KMS-11 (cell line): ENCODE measurements at regions not wholly inside any gene's neighbourhood (a gene's known extent, or its start where the extent isn't known, plus 50 kb on each side); places are given as distances from the start of the nearest gene placed in this dataset.

Source experiments
- H2AFZ ChIP-seq: fragments of 200-600 bp; sonication (generic); 2 replicates; pipeline ENCODE4 v1.6.1; 2016; ENCODE audit warnings: antibody characterized with exemption, mixed run types, low read depth
- H3K27ac ChIP-seq: fragments of 200-600 bp; sonication (generic); 2 replicates; pipeline ENCODE4 v1.6.1; 2016; ENCODE audit warnings: mild to moderate bottlenecking, mixed run types
- H3K27me3 ChIP-seq: fragments of 200-600 bp; sonication (generic); 2 replicates; pipeline ENCODE4 v1.6.1; 2017; ENCODE audit warnings: mild to moderate bottlenecking, low read depth, mixed run types, moderate library complexity; ENCODE audit not compliant: insufficient read depth
- H3K36me3 ChIP-seq: fragments of 200-600 bp; sonication (generic); 2 replicates; pipeline ENCODE4 v1.6.1; 2017; ENCODE audit warnings: mild to moderate bottlenecking, mixed run types; ENCODE audit not compliant: insufficient read depth
- H3K4me1 ChIP-seq: fragments of 200-600 bp; sonication (generic); 2 replicates; pipeline ENCODE4 v1.6.1; 2016; ENCODE audit warnings: mild to moderate bottlenecking, low read depth, mixed run types; ENCODE audit not compliant: poor library complexity, severe bottlenecking
- H3K4me2 ChIP-seq: fragments of 200-600 bp; sonication (generic); 2 replicates; pipeline ENCODE4 v1.7.0; 2016; ENCODE audit warnings: mild to moderate bottlenecking, mixed run types
- H3K4me3 ChIP-seq: fragments of 200-600 bp; sonication (generic); IDR thresholded peaks from 2 replicates; pipeline ENCODE4 v1.6.1; 2017; ENCODE audit warnings: low read depth, low read length, mixed read lengths; ENCODE audit not compliant: insufficient read depth
- H3K79me2 ChIP-seq: fragments of 200-600 bp; sonication (generic); 2 replicates; pipeline ENCODE4 v1.6.1; 2016; ENCODE audit warnings: low read depth, mixed run types; ENCODE audit not compliant: insufficient read depth
- H3K9ac ChIP-seq: fragments of 200-600 bp; sonication (generic); 2 replicates; pipeline ENCODE4 v1.6.1; 2016; ENCODE audit warnings: mild to moderate bottlenecking, mixed run types
- H4K20me1 ChIP-seq: fragments of 200-600 bp; sonication (generic); 2 replicates; pipeline ENCODE4 v1.6.1; 2016; ENCODE audit warnings: mild to moderate bottlenecking, mixed run types; ENCODE audit not compliant: insufficient read depth
- CTCF ChIP-seq: fragments of 200-600 bp; sonication (generic); conservative IDR thresholded peaks from 2 replicates; pipeline ENCODE4 v1.6.1; 2017; ENCODE audit warnings: low read depth, mild to moderate bottlenecking, antibody characterized with exemption, low read length, moderate library complexity, mixed read lengths

- Histone ChIP-seq H3K27ac (no peak overlapping the region), H3K79me2 (no peaks in the 10 kb centered on the region), H4K20me1 (no peaks in the 10 kb centered on the region), H2AFZ (no peak overlapping the region), H3K4me1 (no peaks in the 10 kb centered on the region), H3K36me3 (no peaks in the 10 kb centered on the region), H3K4me3 (no peak overlapping the region), H3K4me2 (no peak overlapping the region), H3K9ac (no peak overlapping the region), H3K27me3 (no peaks in the 10 kb centered on the region)
- no peak for TF ChIP-seq CTCF
These were observed 381.3 kb upstream of the FAM47C start for GRCh38 chrX:36626898-36627297.

GRCh38 chrX:36640232-36640631, 367.9 kb upstream of the FAM47C start:
- no peak overlapping the region for H3K4me2 ChIP-seq
- no peak overlapping the region for H3K4me3 ChIP-seq
- H3K27me3 ChIP-seq: no peaks in the 10 kb centered on the region
- no peaks in the 10 kb centered on the region for H3K36me3 ChIP-seq
- no peak for TF ChIP-seq CTCF
- no peaks in the 10 kb centered on the region for H3K79me2 ChIP-seq
- H3K4me1 ChIP-seq: no peaks in the 10 kb centered on the region
- no peak overlapping the region for H2AFZ ChIP-seq
- no peak overlapping the region for H3K9ac ChIP-seq
- H3K27ac ChIP-seq: no peak overlapping the region
- no peaks in the 10 kb centered on the region for H4K20me1 ChIP-seq

- H3K79me2 ChIP-seq: no peaks in the 10 kb centered on the region
- H3K4me1 ChIP-seq: no peaks in the 10 kb centered on the region
- H3K27ac ChIP-seq: no peak overlapping the region
- H3K36me3 ChIP-seq: no peaks in the 10 kb centered on the region
- H3K9ac ChIP-seq: no peak overlapping the region
- H3K4me3 ChIP-seq: no peak overlapping the region
- H4K20me1 ChIP-seq: no peaks in the 10 kb centered on the region
- no peak overlapping the region for H2AFZ ChIP-seq
- no peak overlapping the region for H3K4me2 ChIP-seq
- no peaks in the 10 kb centered on the region for H3K27me3 ChIP-seq
- TF ChIP-seq CTCF: no peak
These were observed 366.1 kb upstream of the FAM47C start for GRCh38 chrX:36642052-36642451.

GRCh38 chrX:36650622-36651021, 357.5 kb upstream of the FAM47C start:
- H2AFZ ChIP-seq: no peak overlapping the region
- no peak for TF ChIP-seq CTCF
- no peaks in the 10 kb centered on the region for H3K4me1 ChIP-seq
- H3K79me2 ChIP-seq: no peaks in the 10 kb centered on the region
- no peaks in the 10 kb centered on the region for H4K20me1 ChIP-seq
- H3K4me3 ChIP-seq: no peak overlapping the region
- no peak overlapping the region for H3K27ac ChIP-seq
- no peak overlapping the region for H3K9ac ChIP-seq
- no peaks in the 10 kb centered on the region for H3K36me3 ChIP-seq
- H3K4me2 ChIP-seq: no peak overlapping the region
- no peaks in the 10 kb centered on the region for H3K27me3 ChIP-seq

DNA sequence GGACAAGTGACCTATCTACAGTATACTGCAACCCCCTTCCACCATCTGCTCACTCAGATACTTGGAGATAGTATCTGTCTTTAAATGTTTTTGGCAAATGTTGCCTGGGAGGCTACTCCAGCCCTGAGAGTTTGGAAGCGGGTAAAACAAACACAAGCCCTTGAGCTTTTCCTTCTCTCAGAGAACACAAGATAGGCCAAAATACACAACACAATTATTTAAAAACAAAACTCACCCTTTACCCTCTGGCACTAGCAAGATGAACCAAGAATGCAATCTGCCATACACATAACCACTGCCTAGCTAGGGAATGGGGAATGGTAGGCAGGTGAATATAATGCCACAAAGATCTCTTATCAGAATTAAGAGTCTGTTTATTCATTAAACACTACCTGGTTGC, 324.7 kb upstream of the FAM47C start:
- H3K27me3 ChIP-seq: no peaks in the 10 kb centered on the region
- no peak overlapping the region for H3K27ac ChIP-seq

More for the DNA sequence above, 324.7 kb upstream of the FAM47C start:
- no peak for TF ChIP-seq CTCF
- H3K79me2 ChIP-seq: no peaks in the 10 kb centered on the region
- H2AFZ ChIP-seq: no peak overlapping the region
- no peak overlapping the region for H3K4me2 ChIP-seq
- no peaks in the 10 kb centered on the region for H3K4me1 ChIP-seq
- no peak overlapping the region for H3K9ac ChIP-seq
- no peaks in the 10 kb centered on the region for H3K36me3 ChIP-seq
- H4K20me1 ChIP-seq: no peaks in the 10 kb centered on the region
- H3K4me3 ChIP-seq: no peak overlapping the region
